HG03175 (cell line): ENCODE measurements at regions not wholly inside any gene's neighbourhood (a gene's known extent, or its start where the extent isn't known, plus 50 kb on each side); places are given as distances from the start of the nearest gene placed in this dataset.

ENCODE experiments used
- ATAC-seq: cut with Tn5 transposase; IDR thresholded peaks from one replicate; pipeline ENCODE4 v1.9.1; 2021; ENCODE audit warnings: mild to moderate bottlenecking, moderate library complexity; ENCODE audit not compliant: unreplicated experiment

DNA sequence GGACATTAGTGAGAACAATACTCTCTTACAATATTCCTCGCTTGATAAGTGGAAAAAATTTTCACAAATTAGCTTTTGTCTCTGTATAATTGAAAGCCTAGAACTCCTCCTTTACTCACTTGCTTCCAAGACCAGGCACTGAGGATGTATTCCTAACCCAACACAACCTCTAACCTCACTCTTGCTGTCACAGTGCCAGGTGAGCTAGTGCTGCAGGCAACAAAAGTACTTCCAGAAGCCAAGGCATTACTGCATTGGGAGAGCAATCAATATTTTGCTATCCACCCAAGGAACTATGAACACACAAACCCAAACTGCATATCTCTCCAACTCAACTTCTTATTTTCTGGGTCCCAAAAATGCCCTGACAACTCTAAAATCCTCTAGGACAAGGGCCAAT, 1081.0 kb downstream of the VRK1 start:
- no peak for ATAC-seq

DNA sequence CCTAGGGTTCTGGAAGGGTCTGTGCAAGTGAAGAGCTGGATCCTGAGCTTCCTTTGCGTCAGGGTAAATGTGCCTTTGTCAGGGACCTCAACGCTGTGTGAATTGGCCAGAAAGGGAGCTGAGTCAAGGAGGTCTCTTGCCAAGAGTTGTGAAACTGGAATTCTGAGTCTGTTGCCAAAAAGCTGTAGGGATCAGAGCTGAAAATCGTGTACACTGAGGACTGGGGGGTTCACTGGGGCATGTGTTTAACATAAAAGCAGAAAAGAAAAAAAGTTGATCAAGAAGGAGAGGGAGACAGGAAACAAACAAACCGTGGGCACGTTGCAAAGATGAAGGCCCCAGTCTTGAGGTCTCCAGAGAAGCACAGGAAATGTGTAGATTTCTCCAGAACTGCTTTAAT, 1081.5 kb downstream of the VRK1 start:
- ATAC-seq, result no peak

DNA sequence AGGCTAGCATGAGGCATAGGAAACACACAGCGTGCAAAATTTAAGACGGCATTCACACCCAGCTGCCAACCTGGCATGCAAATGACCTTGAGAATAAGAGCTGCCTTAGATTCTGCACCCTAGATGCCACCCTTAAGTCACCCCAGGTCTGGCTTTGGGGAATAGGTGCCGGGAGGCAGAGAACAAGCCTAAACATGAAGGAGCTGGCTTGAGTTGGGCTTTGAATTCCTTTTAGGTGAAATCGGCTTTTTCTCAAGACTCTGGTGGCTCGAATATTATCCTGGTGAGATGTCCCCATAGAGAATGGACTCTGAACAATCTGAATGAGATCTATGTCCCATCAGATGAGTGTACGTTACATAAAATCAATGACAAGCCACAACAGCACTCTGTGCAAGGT, 1090.5 kb downstream of the VRK1 start:
- ATAC-seq, result no peak

DNA sequence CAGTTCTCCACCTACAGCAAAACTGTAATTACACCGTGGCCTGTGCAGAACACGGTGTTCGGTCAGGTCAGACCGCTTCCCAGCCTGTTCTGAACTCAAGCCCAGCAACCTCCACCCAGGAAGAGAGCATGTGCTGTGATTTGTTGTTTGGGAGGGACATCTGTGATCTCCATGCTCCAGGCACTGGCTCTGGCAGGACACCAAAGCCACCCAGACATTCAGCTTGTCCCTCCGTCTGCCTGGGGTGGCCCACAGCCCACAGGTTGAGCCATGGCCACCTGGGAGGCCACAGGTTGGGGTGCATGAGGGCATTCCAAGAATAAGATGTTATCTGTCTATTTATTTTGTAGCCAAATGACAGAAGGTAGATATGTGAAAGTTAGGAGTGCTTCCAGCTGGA, 1091.1 kb downstream of the VRK1 start:
- no peak for ATAC-seq

DNA sequence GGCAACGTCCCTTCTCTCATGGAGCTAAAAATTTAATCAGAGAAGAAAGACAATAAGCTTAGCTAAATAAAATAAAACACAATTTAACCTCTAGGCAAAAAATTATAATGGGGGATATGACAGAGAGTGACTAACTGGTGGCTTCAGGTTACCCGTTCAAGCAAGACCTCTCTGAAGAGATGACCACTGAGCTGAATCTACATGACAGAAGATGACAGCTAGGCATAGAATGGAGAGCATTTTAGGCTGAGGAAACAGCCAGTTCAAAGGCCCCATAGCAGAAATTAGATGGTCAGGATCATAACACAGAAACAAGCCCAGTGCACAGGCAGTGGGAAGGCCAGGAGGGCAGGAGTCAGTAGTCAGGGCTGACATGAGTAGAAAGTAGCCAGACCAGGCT, 1094.3 kb downstream of the VRK1 start:
- no peak for ATAC-seq

DNA sequence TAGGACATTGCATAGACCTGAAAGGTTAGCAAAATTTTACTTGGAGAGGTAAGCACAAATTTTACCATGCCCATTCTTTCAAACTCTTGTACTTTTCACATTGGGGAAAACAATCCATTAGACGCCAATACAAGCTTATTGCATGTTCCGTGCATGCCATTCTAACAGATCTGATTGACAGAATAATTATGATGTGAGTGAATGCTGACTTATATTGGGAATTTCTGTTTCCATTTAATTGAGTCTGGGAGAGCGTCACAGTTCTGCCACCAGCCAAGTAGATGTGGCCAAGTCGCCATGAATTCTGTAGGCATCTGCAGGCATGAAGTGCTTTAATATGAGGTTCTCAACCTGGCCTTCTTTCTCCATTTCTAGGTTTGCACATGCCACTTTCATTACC, 1097.4 kb downstream of the VRK1 start:
- ATAC-seq, result no peak

DNA sequence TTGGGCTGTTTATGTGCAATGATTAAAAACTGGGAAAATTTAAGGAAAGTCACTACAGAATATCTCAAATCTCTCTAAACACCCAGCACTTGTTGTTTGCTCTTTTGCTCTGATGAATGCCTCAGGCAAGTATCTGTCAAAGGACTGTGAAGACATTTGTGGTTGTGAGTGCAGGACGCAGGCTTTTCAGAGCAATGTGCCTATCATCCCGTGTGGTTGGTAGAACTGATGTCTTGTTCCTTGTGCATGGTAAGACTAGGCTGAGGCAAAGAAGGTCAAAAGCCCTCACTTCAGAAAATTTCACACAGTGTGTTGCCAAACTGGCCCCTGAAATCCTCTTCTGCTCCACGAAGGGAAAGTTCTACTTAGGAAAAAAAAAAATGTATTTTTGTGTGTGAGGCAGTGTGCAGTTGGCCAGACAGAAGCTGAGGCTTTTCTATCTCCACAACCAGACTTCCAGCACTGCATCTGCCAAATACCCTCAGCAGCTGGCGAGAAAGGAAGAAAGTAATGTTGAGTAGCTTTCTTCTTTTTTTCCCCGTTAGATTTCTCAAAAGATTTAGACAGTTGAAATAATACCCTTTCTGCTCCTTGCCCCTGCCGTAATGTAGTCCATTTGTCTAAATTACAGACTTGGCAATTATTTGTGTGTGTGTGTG, 1103.1 kb downstream of the VRK1 start:
- no peak for ATAC-seq

DNA sequence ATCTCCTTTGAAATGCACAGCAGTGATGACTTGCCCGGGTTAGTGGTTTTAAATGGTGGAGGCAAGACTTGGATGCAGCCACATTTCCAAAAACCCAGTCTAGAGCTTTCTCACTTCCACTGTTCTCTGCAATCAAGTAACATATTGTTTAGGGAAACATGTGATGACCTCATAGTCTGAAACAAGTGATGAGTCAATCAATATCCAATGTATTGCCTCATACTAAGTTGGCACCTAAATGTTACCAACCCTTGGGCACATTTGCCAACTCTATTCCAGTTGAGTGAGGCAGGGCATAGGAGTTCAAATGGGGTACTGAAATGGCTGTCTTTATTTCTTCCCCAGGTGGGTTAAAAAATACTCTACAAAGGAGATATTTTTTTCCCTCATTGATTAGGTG, 1105.4 kb downstream of the VRK1 start:
- ATAC-seq, result no peak

DNA sequence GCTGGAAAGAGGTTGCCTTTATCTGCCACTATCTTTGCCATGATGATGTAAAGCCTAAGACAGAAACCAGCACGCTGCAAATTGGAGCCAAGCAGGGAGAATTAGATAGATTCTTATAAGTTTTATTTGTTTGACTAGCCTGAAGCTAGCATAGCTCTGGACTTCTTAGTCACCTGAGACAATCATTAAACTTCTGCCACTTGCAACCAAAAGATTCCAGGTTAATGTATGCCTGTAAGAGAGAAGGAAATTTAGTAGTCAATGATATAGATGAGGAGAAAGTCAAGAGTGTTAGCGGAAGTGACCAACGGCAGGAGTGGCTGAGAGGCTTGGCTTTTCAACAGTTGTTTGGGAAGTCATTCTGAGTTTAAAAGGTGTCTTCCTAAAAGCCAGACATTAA, 1106.6 kb downstream of the VRK1 start:
- ATAC-seq, result no peak

DNA sequence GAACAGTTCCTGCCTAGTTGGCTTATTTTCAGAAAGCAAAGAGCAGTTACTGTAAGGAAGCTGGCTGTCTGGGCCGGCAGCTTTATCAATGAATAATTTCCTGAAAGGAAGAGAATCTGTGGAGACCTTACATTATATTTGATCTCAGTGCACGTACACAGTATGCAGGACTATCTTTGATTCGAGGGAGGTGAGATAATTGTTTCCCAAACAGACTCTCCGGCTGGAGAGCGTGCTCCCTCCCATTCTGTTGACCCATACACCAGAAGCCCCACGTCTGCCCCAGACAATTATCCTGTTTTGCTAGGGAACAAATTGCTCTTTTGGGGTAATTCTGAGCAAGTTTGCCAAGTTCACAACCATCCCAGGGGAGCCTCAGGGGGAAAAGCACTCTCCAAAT, 1115.0 kb downstream of the VRK1 start:
- no peak for ATAC-seq

DNA sequence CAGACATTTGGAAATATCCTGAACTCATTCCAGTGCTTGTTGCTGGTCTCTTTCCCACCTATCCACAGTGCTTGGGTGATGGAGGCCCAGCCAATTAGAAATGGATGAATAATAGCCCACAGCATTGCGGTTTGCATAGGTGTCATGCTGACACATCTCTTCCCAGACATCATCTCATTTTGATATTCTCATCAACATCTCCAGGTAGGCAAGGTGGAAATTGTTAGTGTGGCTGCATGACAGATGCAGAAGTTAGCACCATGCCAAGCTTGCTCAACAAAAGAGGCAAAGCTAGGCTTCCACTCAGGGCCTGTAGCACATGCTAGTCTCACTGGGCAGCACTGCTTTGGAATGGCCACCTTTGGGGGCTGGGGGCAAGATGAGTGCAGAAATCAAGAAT, 1118.9 kb downstream of the VRK1 start:
- no peak for ATAC-seq

DNA sequence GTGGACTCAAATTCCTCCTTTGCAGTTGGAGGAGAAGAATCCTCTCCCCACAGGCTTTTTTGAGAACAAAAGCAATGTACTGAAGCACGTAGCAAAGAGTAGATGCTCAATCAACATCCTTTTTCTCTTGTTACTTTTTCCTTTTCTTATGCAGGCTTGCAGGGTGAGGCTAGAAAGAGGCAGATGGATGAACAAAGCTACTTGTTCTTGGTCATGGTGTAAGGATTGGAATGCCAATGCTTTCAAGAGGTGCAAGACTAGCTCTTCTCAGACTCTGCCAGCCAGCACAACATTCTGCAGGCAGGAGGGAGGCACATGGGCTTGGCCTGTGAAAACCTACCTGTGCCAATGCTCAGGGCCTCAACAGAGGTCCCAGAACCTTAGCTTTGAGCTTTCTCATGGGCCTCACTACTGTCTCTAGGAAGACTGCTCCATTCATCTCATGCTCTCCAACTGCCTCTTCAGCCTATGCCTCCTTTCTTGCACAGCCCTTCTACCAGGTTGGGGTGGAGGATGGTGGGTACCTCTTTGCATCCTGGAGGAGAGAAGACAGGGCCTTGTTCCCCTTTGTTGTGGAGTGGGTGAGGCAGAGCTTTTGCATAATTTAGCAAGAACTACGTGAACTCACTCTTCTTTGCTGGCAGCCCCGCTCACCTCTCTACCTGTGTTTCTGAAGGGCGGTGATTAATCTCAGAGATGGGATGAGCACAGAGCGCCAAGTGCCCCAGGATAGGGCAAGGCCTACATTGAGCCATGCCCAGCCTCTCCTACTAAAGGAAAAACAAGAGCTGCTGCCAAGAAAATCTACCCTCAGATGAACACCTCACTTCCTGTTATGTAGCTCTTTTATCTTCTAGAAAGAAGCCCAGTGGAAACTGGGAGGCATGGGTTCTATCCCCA, 1119.7 kb downstream of the VRK1 start:
- no peak for ATAC-seq

DNA sequence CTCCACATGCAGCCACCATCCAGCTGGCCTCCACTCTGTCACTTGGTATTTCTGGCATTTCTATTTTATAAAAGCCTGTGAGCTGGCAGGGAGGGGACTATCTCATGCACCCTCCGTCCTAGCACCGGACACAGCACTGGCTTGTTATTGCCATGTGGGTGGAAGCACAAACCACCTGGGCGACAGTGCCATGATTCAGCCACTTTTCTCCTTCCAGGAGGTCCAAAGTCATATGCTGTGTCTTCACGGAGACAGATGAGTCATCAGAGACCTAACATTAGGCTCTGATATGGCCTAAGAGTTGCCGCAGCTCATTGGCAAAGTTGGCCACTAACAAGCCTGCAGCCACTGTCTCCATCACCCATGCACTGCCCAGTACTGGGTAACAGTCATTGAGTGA, 1123.0 kb downstream of the VRK1 start:
- ATAC-seq, result no peak

DNA sequence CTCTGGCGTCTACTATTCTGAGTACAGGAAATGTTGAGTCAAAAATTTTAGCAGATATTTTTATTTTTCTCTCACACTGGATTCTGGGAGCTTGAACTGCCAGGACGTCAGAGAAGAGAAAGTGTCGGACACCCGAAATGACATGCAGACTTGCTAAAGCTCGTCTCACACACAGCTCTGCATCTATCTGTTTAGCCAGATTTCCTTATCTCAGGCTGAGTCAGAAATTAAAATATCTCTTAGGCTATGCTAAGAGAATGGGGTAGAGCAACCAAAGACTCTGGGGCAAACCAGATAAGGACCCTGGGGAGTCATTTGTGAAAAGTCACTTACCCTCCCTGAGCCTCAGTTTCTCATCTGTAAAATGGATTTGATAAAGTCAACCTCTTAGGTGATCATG, 1124.1 kb downstream of the VRK1 start:
- ATAC-seq, result no peak

DNA sequence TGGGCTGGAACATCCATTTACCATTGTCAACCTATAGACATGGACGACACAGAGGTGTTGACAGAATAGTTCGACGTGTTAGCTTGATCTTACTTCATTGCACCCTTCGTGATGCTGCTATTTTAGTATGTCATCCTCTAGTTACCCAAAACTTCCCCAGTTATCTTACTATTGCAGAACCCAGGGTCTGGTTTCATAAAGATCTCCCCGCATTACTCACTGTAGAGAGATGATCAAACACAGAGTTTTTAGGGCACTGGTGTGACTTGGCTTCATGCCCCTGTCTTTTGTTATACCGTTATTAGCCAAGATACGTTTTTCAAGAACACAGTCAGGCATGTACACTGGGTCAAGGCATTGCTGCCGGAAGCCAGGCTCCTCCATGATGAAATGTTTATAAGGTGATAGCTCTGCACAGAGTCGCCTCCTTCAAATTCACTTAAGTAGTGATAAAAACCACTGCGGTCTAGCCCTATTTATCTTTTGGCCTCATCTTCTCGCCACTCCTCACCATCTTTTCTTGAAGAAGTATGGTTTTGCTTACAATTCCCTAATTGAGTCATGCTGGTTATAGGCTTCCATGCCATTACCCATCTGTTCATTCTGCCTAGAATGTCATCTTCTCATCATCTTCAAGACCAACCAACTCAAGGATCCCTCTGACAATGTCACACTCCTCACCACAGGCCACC, 1127.9 kb downstream of the VRK1 start:
- ATAC-seq, result no peak

DNA sequence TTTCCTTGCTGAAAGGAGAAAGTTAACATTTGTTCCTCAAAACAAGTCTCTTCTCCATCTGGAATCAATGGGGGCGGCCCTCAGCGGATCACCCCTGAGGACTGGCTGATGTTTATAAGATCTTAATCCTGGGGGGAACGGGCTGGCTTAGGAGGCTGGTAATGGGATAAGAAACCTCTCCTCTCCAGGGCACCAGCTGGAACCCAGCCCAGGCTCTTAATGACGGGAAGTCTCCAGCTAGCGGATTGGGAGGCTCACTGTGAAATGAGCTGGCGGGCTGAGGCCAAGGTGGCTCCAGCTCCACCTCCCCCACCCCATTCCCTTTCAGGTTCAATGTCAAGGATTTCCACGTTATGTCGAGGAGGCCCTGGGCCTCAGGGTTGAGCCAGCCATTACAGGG, 1133.0 kb downstream of the VRK1 start:
- ATAC-seq, result no peak

DNA sequence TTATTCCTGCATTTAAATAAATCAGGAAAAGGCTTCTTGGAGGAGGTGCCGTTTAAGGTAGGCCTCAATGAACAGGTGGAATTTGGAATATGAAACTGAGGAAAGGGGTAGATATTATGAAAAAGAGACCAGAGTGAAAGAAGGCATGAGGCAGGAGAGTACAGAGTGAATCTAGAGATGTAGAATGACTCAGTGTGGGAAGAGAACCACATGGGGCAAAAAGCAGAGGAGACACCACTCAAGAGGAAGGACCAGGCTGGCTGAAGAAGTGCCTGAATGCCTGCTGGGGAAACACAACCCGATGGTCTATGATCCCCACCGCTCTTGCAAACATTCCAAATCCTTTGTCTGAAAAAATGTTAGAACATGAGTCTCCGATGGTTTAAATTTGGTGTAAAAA, 1134.1 kb downstream of the VRK1 start:
- no peak for ATAC-seq

DNA sequence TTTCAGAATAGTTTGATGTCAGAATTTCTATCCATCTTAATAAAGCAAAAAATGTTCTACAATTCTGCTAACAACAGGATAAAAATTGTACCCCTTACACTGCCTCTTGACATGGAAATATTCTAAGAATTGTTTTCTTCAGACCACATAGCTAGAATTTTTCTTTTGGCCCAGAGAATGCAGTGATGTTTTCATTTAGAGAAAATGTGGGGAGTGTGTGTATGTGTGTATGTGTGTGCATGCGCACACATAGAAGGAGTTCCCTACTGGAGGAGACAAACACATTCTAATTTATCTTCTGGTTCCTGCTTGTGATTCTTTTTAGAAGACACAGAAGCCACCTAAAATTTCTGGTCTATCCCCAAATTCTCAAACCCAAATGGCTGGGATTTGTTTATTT, 1145.7 kb downstream of the VRK1 start:
- no peak for ATAC-seq

DNA sequence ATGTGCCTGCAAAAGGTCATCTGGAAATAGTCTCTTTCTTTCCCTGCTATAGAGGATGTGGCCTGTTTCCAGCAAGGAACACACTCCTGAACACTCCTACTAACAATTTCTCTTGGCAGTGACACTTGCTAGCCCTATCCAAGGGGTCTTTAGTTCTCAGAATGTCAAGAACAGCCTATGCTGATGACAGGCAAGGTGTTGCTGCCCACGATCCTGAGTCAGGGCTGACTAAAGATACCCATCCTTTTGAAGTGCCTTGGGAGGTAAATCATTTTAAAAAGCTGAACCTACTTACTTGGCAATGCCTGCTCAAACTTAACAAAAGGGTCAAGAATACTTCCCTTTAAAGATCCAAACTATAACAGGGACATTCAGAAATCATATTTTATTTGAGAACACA, 1146.4 kb downstream of the VRK1 start:
- no peak for ATAC-seq

DNA sequence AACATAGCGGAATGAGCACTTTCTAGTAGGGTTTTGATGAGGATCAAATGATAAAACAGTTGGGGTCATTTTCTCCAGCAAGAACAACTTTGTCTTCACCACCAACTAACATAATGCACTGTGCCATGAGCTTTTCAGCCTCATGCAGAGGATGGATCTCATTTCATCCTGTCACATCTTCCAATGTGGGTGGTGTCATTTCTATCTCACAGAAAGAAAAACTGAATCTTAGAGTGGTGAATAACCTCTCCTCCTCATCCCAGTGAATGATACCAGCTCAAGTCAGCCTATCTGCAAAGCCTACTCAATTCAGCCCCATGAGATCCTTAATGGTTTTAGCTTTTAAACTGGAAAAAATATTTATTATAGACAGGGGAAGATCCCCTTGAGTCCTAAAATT, 1147.2 kb downstream of the VRK1 start:
- no peak for ATAC-seq

DNA sequence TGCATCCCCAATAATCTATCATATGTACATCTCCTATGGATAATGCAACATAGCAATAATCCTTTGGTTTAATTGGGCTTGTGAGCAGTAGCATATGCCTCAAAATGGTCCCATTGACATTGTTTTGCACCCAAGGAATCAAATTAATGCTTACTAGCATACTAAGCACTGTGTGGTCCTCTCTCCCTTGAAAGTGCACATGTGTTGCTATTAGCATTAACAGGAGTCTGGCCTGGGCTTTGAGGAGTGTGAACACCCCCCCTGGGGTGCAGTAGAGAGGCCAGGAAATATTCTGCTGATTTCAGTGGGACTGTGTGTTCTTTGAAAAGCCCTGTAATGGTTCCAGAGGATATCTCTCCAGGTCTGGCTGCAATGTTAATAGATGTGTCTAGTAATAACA, 1148.4 kb downstream of the VRK1 start:
- no peak for ATAC-seq

DNA sequence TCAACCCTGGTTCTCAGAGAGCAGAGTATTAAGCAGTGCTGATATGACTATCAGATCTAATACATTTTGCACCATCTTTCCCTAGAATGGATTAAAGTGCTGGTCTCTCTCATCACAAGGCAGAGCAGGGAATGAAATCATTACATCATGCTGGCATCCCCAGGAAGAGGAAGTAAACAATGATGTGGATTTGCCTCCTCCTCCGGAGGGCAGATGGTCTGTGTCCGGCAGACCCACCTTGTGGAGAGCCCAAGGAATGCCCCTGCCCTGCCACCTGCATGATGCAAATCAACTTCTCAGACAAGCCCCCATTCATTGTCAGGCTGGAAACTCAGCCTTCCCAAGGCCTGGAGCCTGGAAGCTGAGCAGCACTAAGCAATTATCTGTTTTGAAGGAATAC, 1149.1 kb downstream of the VRK1 start:
- no peak for ATAC-seq
